HG03097 (cell line): ENCODE measurements at regions not wholly inside any gene's neighbourhood (a gene's known extent, or its start where the extent isn't known, plus 50 kb on each side); places are given as distances from the start of the nearest gene placed in this dataset.

Experiments used
- ATAC-seq: cut with Tn5 transposase; IDR thresholded peaks from one replicate; pipeline ENCODE4 v1.9.1; 2021; ENCODE audit not compliant: unreplicated experiment, low FRiP score

- no peak for ATAC-seq
Measured at GRCh38 chr13:104895521-104895920, 1639.9 kb downstream of the EFNB2 start.

- no peak for ATAC-seq
Measured at GRCh38 chr13:104875038-104875754, 1660.3 kb downstream of the EFNB2 start.

- no peak for ATAC-seq
Measured at GRCh38 chr13:104872153-104872552, 1663.3 kb downstream of the EFNB2 start.

GRCh38 chr13:104871456-104871855, 1664.0 kb downstream of the EFNB2 start:
- no peak for ATAC-seq

GRCh38 chr13:104869501-104869900, 1666.0 kb downstream of the EFNB2 start:
- ATAC-seq = no peak

GRCh38 chr13:104868806-104869205, 1666.7 kb downstream of the EFNB2 start:
- no peak for ATAC-seq

GRCh38 chr13:104855581-104855980, 1679.9 kb downstream of the EFNB2 start:
- no peak for ATAC-seq

GRCh38 chr13:104854698-104855097, 1680.8 kb downstream of the EFNB2 start:
- no peak for ATAC-seq

- ATAC-seq = no peak
Measured at GRCh38 chr13:104854007-104854406, 1681.5 kb downstream of the EFNB2 start.

GRCh38 chr13:104847922-104848321, 1687.5 kb downstream of the EFNB2 start:
- no peak for ATAC-seq

GRCh38 chr13:104843401-104843800, 1692.1 kb downstream of the EFNB2 start:
- ATAC-seq = no peak

- ATAC-seq = no peak
Measured at GRCh38 chr13:104841110-104841509, 1694.4 kb downstream of the EFNB2 start.

- ATAC-seq = no peak
Measured at GRCh38 chr13:104837756-104838155, 1697.7 kb downstream of the EFNB2 start.

GRCh38 chr13:104833221-104833620, 1702.2 kb downstream of the EFNB2 start:
- no peak for ATAC-seq

- no peak for ATAC-seq
Measured at GRCh38 chr13:104832231-104832630, 1703.2 kb downstream of the EFNB2 start.

- no peak for ATAC-seq
Measured at GRCh38 chr13:104831831-104832230, 1703.6 kb downstream of the EFNB2 start.

- ATAC-seq = no peak
Measured at GRCh38 chr13:104823709-104824108, 1711.8 kb downstream of the EFNB2 start.

- no peak for ATAC-seq
Measured at GRCh38 chr13:104823071-104823470, 1712.4 kb downstream of the EFNB2 start.

GRCh38 chr13:104817271-104817670, 1718.2 kb downstream of the EFNB2 start:
- no peak for ATAC-seq

GRCh38 chr13:104816726-104817125, 1718.7 kb downstream of the EFNB2 start:
- no peak for ATAC-seq

GRCh38 chr13:104810242-104810641, 1725.2 kb downstream of the EFNB2 start:
- no peak for ATAC-seq

- no peak for ATAC-seq
Measured at GRCh38 chr13:104809483-104809882, 1726.0 kb downstream of the EFNB2 start.

- no peak for ATAC-seq
Measured at GRCh38 chr13:104805346-104805745, 1730.1 kb downstream of the EFNB2 start.
